SK-N-SH treated with all-trans-retinoic acid at 6 μM for 48 hours (cell line): ENCODE measurements at regions not wholly inside any gene's neighbourhood (a gene's known extent, or its start where the extent isn't known, plus 50 kb on each side); places are given as distances from the start of the nearest gene placed in this dataset.

Experiments
- CSRNP3 ChIP-seq: fragments of 250-450 bp; sonication (Bioruptor Pico); IDR thresholded peaks from 2 replicates; pipeline ENCODE4 v1.5.1; 2021; ENCODE audit warnings: mild to moderate bottlenecking, moderate library complexity
- ZFP3 ChIP-seq: fragments of 250-450 bp; sonication (Bioruptor Pico); IDR thresholded peaks from 2 replicates; pipeline ENCODE4 v1.5.0; 2020; ENCODE audit warnings: mild to moderate bottlenecking, moderate library complexity
- ZFP30 ChIP-seq: fragments of 450-650 bp; formaldehyde crosslinking; IDR thresholded peaks from 2 replicates; pipeline ENCODE4 v1.5.0; 2022; ENCODE audit warnings: mild to moderate bottlenecking, moderate library complexity

- TF ChIP-seq ZFP30 (CRISPR knock-in tag) (no peak), CSRNP3 (CRISPR knock-in tag) (no peak), ZFP3 (no peak)
Measured at GRCh38 chr6:165819394-165819793, 156.4 kb upstream of the PDE10A start.
